Fibroblast of skin of right biceps (primary cell): ENCODE measurements at regions not wholly inside any gene's neighbourhood (a gene's known extent, or its start where the extent isn't known, plus 50 kb on each side); places are given as distances from the start of the nearest gene placed in this dataset.

Source experiments
- DNase-seq: peaks from one replicate; pipeline ENCODE4 v3.0.0-alpha.2; 2013

- no peak for DNase-seq
Measured at GRCh38 chr2:20108655-20109396, 57.4 kb upstream of the LAPTM4A start.

- peak; percentile 23 for DNase-seq
Measured at GRCh38 chr2:20107776-20108175, 56.3 kb upstream of the LAPTM4A start.

- no peak for DNase-seq
Measured at GRCh38 chr2:20107352-20107751, 55.9 kb upstream of the LAPTM4A start.

GRCh38 chr2:20106746-20107145 is 55.3 kb upstream of the LAPTM4A start:
- peak; percentile 31 for DNase-seq

GRCh38 chr2:20104900-20105545 is 53.6 kb upstream of the LAPTM4A start:
- no peak for DNase-seq

- DNase-seq = peak; percentile 30
Measured at GRCh38 chr2:20103530-20103929, 52.1 kb upstream of the LAPTM4A start.
